Mucosa of descending colon (tissue), 3 donors: ENCODE measurements at regions not wholly inside any gene's neighbourhood (a gene's known extent, or its start where the extent isn't known, plus 50 kb on each side); places are given as distances from the start of the nearest gene placed in this dataset.

Experiments used
- ATAC-seq: fragments of 200-7000 bp; cut with Tn5 transposase; one replicate; pipeline ENCODE4 v1.9.1; 2020; ENCODE audit warnings: mild to moderate bottlenecking, moderate library complexity
- DNase-seq, 3 donors: peaks; one replicate each; pipeline ENCODE4 v3.0.0-alpha.2; 2020
- H3K36me3 ChIP-seq: fragments of 200-600 bp; one replicate; pipeline ENCODE4 v1.8.0; 2021; ENCODE audit warnings: low read depth, mild to moderate bottlenecking
- H3K4me1 ChIP-seq: fragments of 200-600 bp; one replicate; pipeline ENCODE4 v1.8.0; 2021; ENCODE audit warnings: low read depth, mild to moderate bottlenecking
- H3K4me3 ChIP-seq: fragments of 200-600 bp; one replicate; pipeline ENCODE4 v1.8.0; 2021; ENCODE audit warnings: mild to moderate bottlenecking
- H3K9me3 ChIP-seq: fragments of 200-600 bp; one replicate; pipeline ENCODE4 v1.8.0; 2021; ENCODE audit warnings: mild to moderate bottlenecking
- CTCF ChIP-seq: fragments of 200-600 bp; IDR thresholded peaks from one replicate; pipeline ENCODE4 v1.8.0; 2022; ENCODE audit warnings: antibody characterized with exemption, mild to moderate bottlenecking
- intact Hi-C, 2 donors: fragments of 100-400 bp; cut with DNase I in 1 of 2; cut with micrococcal nuclease in 1 of 2; formaldehyde crosslinking; loops; one replicate each; pipeline versions ENCODE4 v1.11.0 to v1.11.1; 2022; cut with DNase I, micrococcal nuclease
- donor health status: DM: no; HTN: no; CAD: no; lungs with moderate emphysema.
- donor health status: DM: no; HTN: no; CAD: no.
- donor health status: DM: no; HTN: yes; CAD: no.

- Histone ChIP-seq H3K4me1 (no peaks in the 10 kb centered on the region), H3K36me3 (no peaks in the 10 kb centered on the region), H3K9me3 (no peaks in the 10 kb centered on the region), H3K4me3 (no peak overlapping the region)
- TF ChIP-seq CTCF = no peak
- DNase-seq (no peak), ATAC-seq (no peak)
- intact Hi-C loops = no loop called here
Observed at GRCh38 chr4:84392951-84393590, 106.0 kb downstream of the NKX6-1 start.

GRCh38 chr4:84389406-84389805 is 109.7 kb downstream of the NKX6-1 start:
- Histone ChIP-seq H3K4me3 (no peak overlapping the region), H3K36me3 (no peaks in the 10 kb centered on the region), H3K9me3 (no peaks in the 10 kb centered on the region), H3K4me1 (no peaks in the 10 kb centered on the region)
- intact Hi-C loops = no loop called here
- TF ChIP-seq CTCF = no peak
- ATAC-seq = no peak
- no peak for DNase-seq

GRCh38 chr4:84385203-84385602 is 113.9 kb downstream of the NKX6-1 start:
- no peak for TF ChIP-seq CTCF
- DNase-seq = no peak
- intact Hi-C loops = no loop called here
- Histone ChIP-seq H3K9me3 (no peaks in the 10 kb centered on the region), H3K4me3 (no peak overlapping the region), H3K4me1 (no peaks in the 10 kb centered on the region), H3K36me3 (no peaks in the 10 kb centered on the region)
- ATAC-seq = no peak

GRCh38 chr4:84384801-84385200 is 114.3 kb downstream of the NKX6-1 start:
- no peak for DNase-seq
- intact Hi-C loops = no loop called here
- H3K36me3 ChIP-seq = no peaks in the 10 kb centered on the region
- ATAC-seq = no peak
- H3K9me3 ChIP-seq = no peaks in the 10 kb centered on the region
- H3K4me1 ChIP-seq = no peaks in the 10 kb centered on the region
- H3K4me3 ChIP-seq = no peak overlapping the region
- no peak for TF ChIP-seq CTCF

- Histone ChIP-seq H3K36me3 (no peaks in the 10 kb centered on the region), H3K9me3 (no peaks in the 10 kb centered on the region), H3K4me1 (no peaks in the 10 kb centered on the region), H3K4me3 (no peak overlapping the region)
- ATAC-seq (no peak), DNase-seq (no peak)
- TF ChIP-seq CTCF = no peak
- intact Hi-C loops = no loop called here
Observed at GRCh38 chr4:84381759-84382158, 117.3 kb downstream of the NKX6-1 start.
